Gastroesophageal sphincter (tissue), 4 donors: ENCODE measurements at regions not wholly inside any gene's neighbourhood (a gene's known extent, or its start where the extent isn't known, plus 50 kb on each side); places are given as distances from the start of the nearest gene placed in this dataset.
A peak's percentile ranks its signal among the peaks of the same experiment; 100 is the strongest.

ENCODE experiments used
- ATAC-seq: fragments of 150-250 bp; one replicate; pipeline ENCODE4 v1.9.1; 2016; ENCODE audit warnings: mild to moderate bottlenecking, moderate library complexity
- H3K27ac ChIP-seq, 4 donors: fragments of 200-600 bp; sonication (generic) in 3 of 4; 1 replicate in 3 of 4; 2 replicates in 1 of 4; pipeline ENCODE4 v1.5.1; 2016 to 2019
- H3K27me3 ChIP-seq: fragments of 200-600 bp; sonication (generic); one replicate; pipeline ENCODE4 v1.5.1; 2019
- H3K36me3 ChIP-seq, 2 donors: fragments of 200-600 bp; sonication (generic); one replicate each; pipeline ENCODE4 v1.5.1; 2019; ENCODE audit warnings: control low read depth in 1 of 2
- H3K4me1 ChIP-seq, 3 donors: fragments of 200-600 bp; sonication (generic); 1 replicate in 2 of 3; 2 replicates in 1 of 3; pipeline ENCODE4 v1.5.1; 2016 to 2019; ENCODE audit warnings: control low read depth in 2 of 3
- H3K4me3 ChIP-seq, 2 donors: fragments of 200-600 bp; sonication (generic); one replicate each; pipeline ENCODE4 v1.5.1; 2019; ENCODE audit warnings: mild to moderate bottlenecking in 1 of 2, moderate library complexity in 1 of 2
- H3K9me3 ChIP-seq, 3 donors: fragments of 200-600 bp; sonication (generic); one replicate each; pipeline ENCODE4 v1.5.1; 2017 to 2019; ENCODE audit warnings: control low read depth in 2 of 3
- EP300 ChIP-seq: sonication (generic); formaldehyde crosslinking; IDR thresholded peaks from one replicate; pipeline ENCODE4 v1.6.1; 2017; ENCODE audit warnings: antibody characterized with exemption, mild to moderate bottlenecking
- POLR2A ChIP-seq, 2 donors: fragments of 450-650 bp; IDR thresholded peaks; one replicate each; pipeline ENCODE4 v1.6.1; 2017; ENCODE audit warnings: antibody characterized with exemption in 2 of 2, mild to moderate bottlenecking in 2 of 2, moderate library complexity in 1 of 2
- POLR2AphosphoS5 ChIP-seq: sonication (generic); formaldehyde crosslinking; IDR thresholded peaks from one replicate; pipeline ENCODE4 v1.6.1; 2017; ENCODE audit warnings: antibody characterized with exemption
- WGBS, 2 donors: methylation state at CpG; one replicate each; pipeline ENCODE4 v1.1.5; 2018; ENCODE audit warnings: low coverage in 1 of 2; 5-methylcytosine and 5-hydroxymethylcytosine counted together
- TF ChIP-seq, protein P1 (sequence below), 4 experiments: fragments of 200-600 bp in 2 of 4; fragments of 450-650 bp in 2 of 4; sonication (generic) in 1 of 4; IDR thresholded peaks; one replicate each; pipeline ENCODE4 v1.5.1; 2017 to 2019; ENCODE audit warnings: antibody characterized with exemption in 4 of 4, mild to moderate bottlenecking in 2 of 4, moderate library complexity in 2 of 4

DNA sequence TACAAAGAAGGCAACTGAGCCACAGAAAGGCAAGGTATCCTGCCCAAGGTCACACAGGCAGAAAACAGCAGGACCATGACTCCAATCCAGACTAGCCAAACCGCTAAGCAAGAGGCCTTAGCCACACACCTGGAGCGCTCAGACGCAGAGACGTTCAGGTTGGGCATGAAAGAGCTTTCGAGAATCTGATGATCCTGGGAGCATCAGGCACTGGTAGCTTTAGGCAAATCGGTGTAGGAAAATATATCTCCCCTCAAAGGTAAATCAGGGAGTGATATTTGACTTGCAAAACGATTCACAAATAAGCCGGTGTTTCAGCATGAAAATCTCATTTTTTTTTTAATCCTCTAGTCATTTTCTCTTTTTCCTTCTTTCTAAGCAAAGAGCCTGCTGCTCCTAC lies 279.0 kb downstream of the MRTFB start:
- Histone ChIP-seq H3K36me3 (no peaks in the 10 kb centered on the region), H3K4me3 (no peak overlapping the region), H3K27ac (no peak overlapping the region), H3K27me3 (no peaks in the 10 kb centered on the region), H3K9me3 (peaks cover 0 to 11% (median 0%) of the 10 kb centered on the region in 3 donors), H3K4me1 (peaks cover 0 to 5% (median 0%) of the 10 kb centered on the region in 3 donors)
- WGBS, 2 donors = 79 to 100% methylated on average over 3 to 7 of the region's 8 CpGs
- no peak for ATAC-seq
- TF ChIP-seq POLR2AphosphoS5 (no peak), POLR2A (IDR thresholded peaks at IDR 0.05) (no peak), EP300 (no peak)
- TF ChIP-seq, protein P1, sequence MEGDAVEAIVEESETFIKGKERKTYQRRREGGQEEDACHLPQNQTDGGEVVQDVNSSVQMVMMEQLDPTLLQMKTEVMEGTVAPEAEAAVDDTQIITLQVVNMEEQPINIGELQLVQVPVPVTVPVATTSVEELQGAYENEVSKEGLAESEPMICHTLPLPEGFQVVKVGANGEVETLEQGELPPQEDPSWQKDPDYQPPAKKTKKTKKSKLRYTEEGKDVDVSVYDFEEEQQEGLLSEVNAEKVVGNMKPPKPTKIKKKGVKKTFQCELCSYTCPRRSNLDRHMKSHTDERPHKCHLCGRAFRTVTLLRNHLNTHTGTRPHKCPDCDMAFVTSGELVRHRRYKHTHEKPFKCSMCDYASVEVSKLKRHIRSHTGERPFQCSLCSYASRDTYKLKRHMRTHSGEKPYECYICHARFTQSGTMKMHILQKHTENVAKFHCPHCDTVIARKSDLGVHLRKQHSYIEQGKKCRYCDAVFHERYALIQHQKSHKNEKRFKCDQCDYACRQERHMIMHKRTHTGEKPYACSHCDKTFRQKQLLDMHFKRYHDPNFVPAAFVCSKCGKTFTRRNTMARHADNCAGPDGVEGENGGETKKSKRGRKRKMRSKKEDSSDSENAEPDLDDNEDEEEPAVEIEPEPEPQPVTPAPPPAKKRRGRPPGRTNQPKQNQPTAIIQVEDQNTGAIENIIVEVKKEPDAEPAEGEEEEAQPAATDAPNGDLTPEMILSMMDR (IDR thresholded peaks at IDR 0.05) = no peak

DNA sequence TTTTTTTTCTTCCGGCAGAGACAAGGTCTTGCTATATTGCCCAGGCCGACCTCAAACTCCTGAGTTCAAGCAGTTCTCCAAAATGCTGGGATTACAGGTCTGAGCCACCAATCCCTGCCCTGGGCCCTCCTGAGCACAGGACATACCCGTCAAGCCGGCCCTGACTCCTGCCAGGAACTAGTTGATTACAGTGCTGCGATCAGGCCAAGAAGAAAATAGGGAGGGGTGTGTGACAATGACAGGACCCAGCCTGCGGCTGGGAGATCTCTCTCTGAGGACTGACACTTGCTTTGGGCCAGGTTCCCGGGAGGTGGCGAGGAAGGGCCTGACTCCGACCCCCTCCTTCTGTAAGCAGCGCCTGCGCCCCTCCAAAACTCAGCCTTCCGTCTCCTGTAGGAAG lies 276.6 kb downstream of the MRTFB start:
- 62 to 63% methylated on average over 6 to 7 of the region's 12 CpGs for WGBS, 2 donors
- H3K36me3 ChIP-seq = no peaks in the 10 kb centered on the region
- ATAC-seq = peak; percentile 36

DNA sequence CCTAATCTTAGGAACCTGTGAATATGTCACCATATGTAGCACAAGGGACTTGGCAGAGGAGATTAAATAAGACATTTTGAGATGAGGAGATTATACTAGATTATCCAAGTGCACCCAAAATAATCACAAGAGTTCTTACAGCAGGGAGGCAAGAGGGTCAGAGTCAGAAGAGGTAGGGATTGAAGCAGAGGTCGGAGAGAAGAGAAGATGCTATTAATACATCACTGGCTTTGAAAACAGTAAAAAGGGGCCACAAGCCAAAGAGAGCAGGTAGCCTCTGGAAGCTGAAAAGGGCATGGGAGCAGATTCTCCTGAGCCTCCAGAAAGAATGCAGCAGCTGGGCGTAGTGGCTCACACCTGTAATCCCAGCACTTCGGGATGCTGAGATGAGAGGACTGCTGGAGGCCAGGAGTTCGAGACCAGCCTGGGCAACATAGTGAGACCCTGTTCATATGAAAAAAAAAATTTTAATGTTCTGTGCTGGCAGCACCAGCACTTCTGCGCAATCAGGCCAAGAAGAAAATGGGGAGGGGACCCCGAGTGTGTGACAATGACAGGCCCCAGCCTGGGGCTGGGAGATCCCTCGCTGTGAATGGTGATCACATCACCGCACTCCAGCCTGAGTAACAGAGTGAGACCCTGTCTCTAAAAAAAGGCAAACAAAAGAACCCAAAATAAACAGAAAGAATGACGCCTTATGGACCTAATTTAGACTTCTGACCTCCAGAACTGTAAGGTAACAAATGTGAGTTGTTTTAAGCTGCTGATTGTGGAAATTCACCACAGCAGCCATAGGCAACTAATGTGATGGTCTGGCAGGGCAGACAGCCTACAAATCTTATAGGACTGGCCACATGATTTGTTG lies 275.4 kb downstream of the MRTFB start:
- H3K4me3 ChIP-seq = no peak overlapping the region
- no peaks in the 10 kb centered on the region for H3K27me3 ChIP-seq
- WGBS, 2 donors = 67 to 91% methylated on average over 3 to 9 of the region's 9 CpGs
- H3K27ac ChIP-seq = no peak overlapping the region
- no peaks in the 10 kb centered on the region for H3K36me3 ChIP-seq
- peaks cover 0 to 14% (median 0%) of the 10 kb centered on the region in 3 donors for H3K9me3 ChIP-seq
- H3K4me1 ChIP-seq = no peaks in the 10 kb centered on the region
- no peak for ATAC-seq
- TF ChIP-seq, protein P1 (IDR thresholded peaks at IDR 0.05) = no peak
- TF ChIP-seq POLR2A (IDR thresholded peaks at IDR 0.05) = no peak
- no peak for TF ChIP-seq POLR2AphosphoS5
- no peak for TF ChIP-seq EP300

More for the DNA sequence above, 276.6 kb downstream of the MRTFB start:
- TF ChIP-seq POLR2AphosphoS5 (no peak), POLR2A (IDR thresholded peaks at IDR 0.05) (no peak), EP300 (no peak)
- TF ChIP-seq, protein P1 (IDR thresholded peaks at IDR 0.05) = no peak
- Histone ChIP-seq H3K4me1 (no peaks in the 10 kb centered on the region), H3K9me3 (peaks cover 0 to 11% (median 0%) of the 10 kb centered on the region in 3 donors), H3K27me3 (no peaks in the 10 kb centered on the region), H3K27ac (no peak overlapping the region), H3K4me3 (no peak overlapping the region)

DNA sequence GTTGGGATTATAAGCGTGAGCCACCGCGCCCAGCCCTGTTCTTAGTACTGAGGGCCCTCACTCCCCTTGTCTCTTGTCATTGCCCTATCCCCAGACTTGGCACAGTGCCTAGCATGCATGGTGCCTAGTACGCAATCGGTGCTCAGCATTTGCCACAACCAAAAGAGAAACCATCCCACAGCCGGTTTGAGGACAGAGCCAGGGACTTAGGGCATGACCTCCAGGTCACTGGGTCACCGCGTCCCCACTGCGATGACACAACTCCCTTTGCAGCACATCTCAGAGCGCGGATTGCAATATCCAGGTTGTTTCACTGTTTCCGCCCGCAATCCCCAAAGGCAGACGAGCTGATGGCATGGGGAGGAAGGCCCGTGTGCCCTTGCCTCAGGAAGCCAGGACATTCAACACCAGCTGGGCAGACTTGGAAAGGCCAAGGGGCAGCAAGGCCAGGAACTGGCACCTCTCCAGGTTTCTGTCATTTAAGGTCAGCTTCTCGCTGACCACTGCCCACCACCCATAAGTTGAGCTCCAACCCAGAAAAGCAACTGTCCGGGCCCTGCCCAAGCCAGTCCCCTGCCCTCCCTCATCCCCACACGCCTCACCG lies 274.5 kb downstream of the MRTFB start:
- H3K9me3 ChIP-seq = peaks cover 0 to 15% (median 0%) of the 10 kb centered on the region in 3 donors
- no peak overlapping the region for H3K4me3 ChIP-seq
- no peaks in the 10 kb centered on the region for H3K36me3 ChIP-seq
- no peak for ATAC-seq
- 78 to 80% methylated on average over 6 to 10 of the region's 19 CpGs for WGBS, 2 donors
- H3K27ac ChIP-seq = no peak overlapping the region
- no peak for TF ChIP-seq POLR2A (IDR thresholded peaks at IDR 0.05)
- TF ChIP-seq POLR2AphosphoS5 = no peak
- no peak for TF ChIP-seq EP300
- TF ChIP-seq, protein P1 (IDR thresholded peaks at IDR 0.05) = no peak
- no peaks in the 10 kb centered on the region for H3K27me3 ChIP-seq
- H3K4me1 ChIP-seq = no peaks in the 10 kb centered on the region
